ENCODE measurements at regions not wholly inside any gene's neighbourhood (a gene's known extent, or its start where the extent isn't known, plus 50 kb on each side); places are given as distances from the start of the nearest gene placed in this dataset.

- Histone ChIP-seq H3K36me3 (no peaks in the 10 kb centered on the region), H3K4me3 (no peak overlapping the region), H3K9me3 (replicated peaks) (0 out of 2 replicates have a peak, but pooled peaks cover 3% of the 10 kb centered on the region), H3K27ac (no peak overlapping the region), H3K4me1 (replicated peaks) (no peaks in the 10 kb centered on the region), H3K27me3 (replicated peaks) (no peaks in the 10 kb centered on the region)
- no peak for DNase-seq (ENCODE audit: low read depth in 1 of 2, low spot score in 2 of 2)
Observed at GRCh38 chr1:55624766-55625165, 409.6 kb upstream of the USP24 start.

GRCh38 chr1:55623311-55623710 is 408.1 kb upstream of the USP24 start:
- Histone ChIP-seq H3K27me3 (replicated peaks) (no peaks in the 10 kb centered on the region), H3K27ac (no peak overlapping the region), H3K4me3 (no peak overlapping the region), H3K36me3 (no peaks in the 10 kb centered on the region), H3K9me3 (replicated peaks) (0 out of 2 replicates have a peak, but pooled peaks cover 3% of the 10 kb centered on the region), H3K4me1 (replicated peaks) (no peaks in the 10 kb centered on the region)
- DNase-seq (ENCODE audit: low read depth in 1 of 2, low spot score in 2 of 2), result no peak

DNA sequence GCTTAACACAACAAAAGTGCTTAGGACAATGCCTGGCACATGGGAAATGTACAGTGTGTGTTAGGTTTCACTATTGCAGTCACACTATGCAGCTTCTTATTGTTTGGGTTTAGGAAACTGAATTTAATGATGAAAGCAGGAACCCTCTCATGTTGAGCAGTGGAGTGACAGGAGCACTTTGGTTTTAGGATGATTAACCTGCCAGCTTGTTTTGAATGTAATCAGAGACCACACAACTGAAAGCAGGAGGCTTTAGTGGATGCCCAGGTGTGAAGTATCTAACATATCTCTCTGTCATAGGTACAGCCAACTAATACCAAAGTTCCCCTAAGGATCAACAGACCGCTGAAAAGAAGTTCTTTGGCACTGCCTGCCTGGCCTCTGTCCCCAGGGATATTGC is 406.9 kb upstream of the USP24 start:
- Histone ChIP-seq H3K27ac (no peak overlapping the region), H3K27me3 (replicated peaks) (no peaks in the 10 kb centered on the region), H3K4me3 (no peak overlapping the region), H3K4me1 (replicated peaks) (no peaks in the 10 kb centered on the region), H3K36me3 (no peaks in the 10 kb centered on the region), H3K9me3 (replicated peaks) (peaks cover 3% of the 10 kb centered on the region; the same call in 1 of the 2 replicates)
- no peak for DNase-seq (ENCODE audit: low read depth in 1 of 2, low spot score in 2 of 2)

- peaks cover 5% of the 10 kb centered on the region for H3K4me1 ChIP-seq (replicated peaks)
- H3K27me3 ChIP-seq (replicated peaks), result no peaks in the 10 kb centered on the region
Observed at GRCh38 chr1:55618199-55618598, 403.0 kb upstream of the USP24 start.

DNA sequence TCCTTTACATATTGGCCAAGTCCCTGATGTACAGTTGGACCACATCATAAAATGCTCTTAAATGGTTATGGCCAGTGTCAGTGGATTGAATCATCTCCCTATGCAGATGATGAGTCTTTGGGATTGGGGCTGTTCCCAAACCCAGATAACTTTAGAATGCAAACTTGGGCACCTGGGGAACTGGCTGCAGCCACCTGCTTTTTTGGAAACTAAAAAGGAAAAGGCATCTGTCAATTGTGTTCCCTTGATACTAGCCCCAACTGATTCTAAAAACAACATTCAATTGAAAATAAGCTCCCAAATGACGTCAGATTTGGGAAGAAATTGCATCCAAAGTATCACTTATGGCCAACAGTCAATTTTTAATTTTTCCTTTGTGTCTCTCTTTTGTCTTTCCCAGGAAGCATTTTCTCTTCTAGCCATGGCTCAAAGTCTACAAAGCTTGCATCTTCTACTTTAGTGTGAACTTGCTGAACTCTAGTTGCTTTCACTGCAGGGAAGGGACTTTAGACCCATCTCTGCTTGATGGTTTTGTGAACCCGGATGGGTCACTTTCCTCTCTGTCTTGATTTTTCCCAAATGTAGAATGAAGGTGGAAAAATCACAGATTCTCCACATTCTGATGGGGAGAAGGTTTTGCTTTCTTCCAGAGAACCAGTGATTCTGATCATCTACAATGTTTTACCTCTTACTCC is 402.3 kb upstream of the USP24 start:
- H3K36me3 ChIP-seq, result no peaks in the 10 kb centered on the region
- H3K4me3 ChIP-seq, result no peak overlapping the region
- H3K4me1 ChIP-seq (replicated peaks), result peaks cover 12% of the 10 kb centered on the region
- no peaks in the 10 kb centered on the region; the same call in 1 of the 2 replicates for H3K9me3 ChIP-seq (replicated peaks)
- no peaks in the 10 kb centered on the region for H3K27me3 ChIP-seq (replicated peaks)
- H3K27ac ChIP-seq, result no peak overlapping the region
- no peak for DNase-seq (ENCODE audit: low read depth in 1 of 2, low spot score in 2 of 2)

More at GRCh38 chr1:55618199-55618598, 403.0 kb upstream of the USP24 start:
- Histone ChIP-seq H3K9me3 (replicated peaks) (peaks cover 1% of the 10 kb centered on the region; the same call in 1 of the 2 replicates), H3K27ac (no peak overlapping the region), H3K36me3 (no peaks in the 10 kb centered on the region), H3K4me3 (no peak overlapping the region)
- DNase-seq (ENCODE audit: low read depth in 1 of 2, low spot score in 2 of 2), result no peak

GRCh38 chr1:55612988-55613387 is 397.8 kb upstream of the USP24 start:
- H3K27me3 ChIP-seq (replicated peaks), result no peaks in the 10 kb centered on the region
- H3K27ac ChIP-seq, result peak overlapping the region; percentile 13; the same call in 1 of the 2 replicates
- peaks cover 1% of the 10 kb centered on the region; the same call in 1 of the 2 replicates for H3K9me3 ChIP-seq (replicated peaks)
- H3K36me3 ChIP-seq, result no peaks in the 10 kb centered on the region
- H3K4me1 ChIP-seq (replicated peaks), result peaks cover 18% of the 10 kb centered on the region
- no peak overlapping the region for H3K4me3 ChIP-seq
- DNase-seq (ENCODE audit: low read depth in 1 of 2, low spot score in 2 of 2), result peak in 1 of 2 experiments; percentile 42

DNA sequence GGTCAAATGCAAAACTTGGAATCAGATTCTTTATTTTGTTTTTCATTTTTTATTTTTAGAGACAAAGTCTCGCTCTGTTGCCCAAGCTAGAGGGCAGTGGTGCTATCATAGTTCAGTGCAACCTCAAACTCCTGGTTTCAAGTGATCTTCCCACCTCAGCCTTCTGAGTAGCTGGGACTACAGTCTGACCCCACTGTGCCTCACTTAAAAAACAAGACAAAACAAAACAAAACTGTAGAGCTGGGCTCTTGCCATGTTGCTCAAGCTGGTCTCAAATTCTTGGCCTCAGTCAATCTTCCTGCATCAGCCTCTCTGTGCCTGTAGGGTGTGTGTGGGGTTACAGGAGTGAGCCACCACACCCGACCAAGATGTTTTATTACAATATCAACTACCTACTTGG is 396.0 kb upstream of the USP24 start:
- peaks cover 3% of the 10 kb centered on the region; the same call in 1 of the 2 replicates for H3K9me3 ChIP-seq (replicated peaks)
- no peak overlapping the region for H3K27ac ChIP-seq
- DNase-seq (ENCODE audit: low read depth in 1 of 2, low spot score in 2 of 2), result no peak
- H3K27me3 ChIP-seq (replicated peaks), result no peaks in the 10 kb centered on the region
- H3K4me1 ChIP-seq (replicated peaks), result peaks cover 18% of the 10 kb centered on the region
- no peak overlapping the region for H3K4me3 ChIP-seq
- no peaks in the 10 kb centered on the region for H3K36me3 ChIP-seq

GRCh38 chr1:55610203-55610602 is 395.0 kb upstream of the USP24 start:
- H3K27me3 ChIP-seq (replicated peaks), result no peaks in the 10 kb centered on the region
- no peaks in the 10 kb centered on the region for H3K36me3 ChIP-seq
- peak in 1 of 2 experiments; percentile 16 for DNase-seq (ENCODE audit: low read depth in 1 of 2, low spot score in 2 of 2)
- no peak overlapping the region for H3K27ac ChIP-seq
- peaks cover 3% of the 10 kb centered on the region; the same call in 1 of the 2 replicates for H3K9me3 ChIP-seq (replicated peaks)
- H3K4me3 ChIP-seq, result no peak overlapping the region
- peaks cover 18% of the 10 kb centered on the region for H3K4me1 ChIP-seq (replicated peaks)

DNA sequence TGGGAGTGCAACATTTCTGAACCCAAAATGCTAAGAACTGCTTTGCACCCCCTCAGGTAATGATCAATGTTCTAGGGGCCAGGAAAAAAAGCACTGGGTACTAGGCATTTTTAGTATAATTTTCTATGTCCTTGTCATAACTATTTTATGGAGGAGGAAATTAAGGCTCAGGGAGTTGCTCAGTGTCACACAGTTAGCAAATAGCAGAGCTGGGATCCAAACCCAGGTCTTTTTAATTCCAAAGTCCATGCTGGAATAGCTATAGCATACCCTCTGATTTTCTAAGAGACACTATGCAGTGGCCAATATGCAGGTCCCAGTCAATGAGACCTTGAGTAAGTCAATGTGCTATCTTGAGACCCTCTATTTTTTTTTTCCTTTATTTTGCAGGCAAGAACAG is 394.5 kb upstream of the USP24 start:
- H3K27ac ChIP-seq, result no peak overlapping the region
- DNase-seq (ENCODE audit: low read depth in 1 of 2, low spot score in 2 of 2), result no peak
- H3K4me3 ChIP-seq, result no peak overlapping the region
- H3K36me3 ChIP-seq, result no peaks in the 10 kb centered on the region
- peaks cover 3% of the 10 kb centered on the region; the same call in 1 of the 2 replicates for H3K9me3 ChIP-seq (replicated peaks)
- peaks cover 18% of the 10 kb centered on the region for H3K4me1 ChIP-seq (replicated peaks)
- H3K27me3 ChIP-seq (replicated peaks), result no peaks in the 10 kb centered on the region

DNA sequence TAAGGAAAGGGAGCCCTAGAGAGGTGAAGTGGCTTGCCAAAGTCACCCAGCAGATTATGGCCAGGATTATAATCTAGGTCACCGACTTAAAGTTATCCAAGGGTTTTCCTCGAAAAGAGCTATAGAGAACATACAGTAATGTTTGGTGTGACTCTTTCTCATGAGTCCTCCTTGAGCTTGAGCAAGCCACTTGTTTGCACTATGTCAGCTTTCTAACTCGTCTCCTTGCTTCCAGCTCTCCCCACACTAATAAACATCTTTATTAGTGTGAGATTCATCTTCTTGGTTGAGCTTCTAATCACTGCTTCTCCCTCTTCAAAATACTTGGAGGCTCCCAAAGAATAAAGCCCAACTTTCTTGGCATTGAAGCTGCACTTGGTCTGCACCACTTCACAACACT is 390.0 kb upstream of the USP24 start:
- Histone ChIP-seq H3K4me3 (no peak overlapping the region), H3K4me1 (replicated peaks) (no peaks in the 10 kb centered on the region), H3K9me3 (replicated peaks) (peaks cover 3% of the 10 kb centered on the region; the same call in 1 of the 2 replicates), H3K27ac (no peak overlapping the region), H3K36me3 (no peaks in the 10 kb centered on the region), H3K27me3 (replicated peaks) (no peaks in the 10 kb centered on the region)
- no peak for DNase-seq (ENCODE audit: low read depth in 1 of 2, low spot score in 2 of 2)

DNA sequence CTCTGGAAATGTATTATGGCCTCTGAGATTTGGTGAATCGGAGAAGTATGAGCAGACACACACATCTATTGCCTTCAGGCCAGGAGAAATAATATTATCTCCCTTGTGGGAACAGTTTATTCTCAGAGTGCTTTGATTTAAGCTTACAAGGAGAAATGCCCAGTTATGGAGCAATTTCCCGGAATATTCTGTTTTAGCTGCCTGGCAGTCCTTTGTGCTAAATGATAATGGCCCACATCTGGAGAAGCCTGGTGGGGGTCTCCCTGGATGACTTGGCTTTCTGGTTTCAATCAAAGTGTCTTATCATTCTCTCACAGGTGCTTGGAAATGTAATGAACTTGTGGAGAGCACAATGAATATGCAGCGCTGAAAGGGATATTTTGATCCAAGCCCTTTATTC is 389.6 kb upstream of the USP24 start:
- Histone ChIP-seq H3K9me3 (replicated peaks) (peaks cover 3% of the 10 kb centered on the region; the same call in 1 of the 2 replicates), H3K27ac (no peak overlapping the region), H3K36me3 (no peaks in the 10 kb centered on the region), H3K27me3 (replicated peaks) (no peaks in the 10 kb centered on the region), H3K4me1 (replicated peaks) (no peaks in the 10 kb centered on the region), H3K4me3 (no peak overlapping the region)
- DNase-seq (ENCODE audit: low read depth in 1 of 2, low spot score in 2 of 2), result no peak

DNA sequence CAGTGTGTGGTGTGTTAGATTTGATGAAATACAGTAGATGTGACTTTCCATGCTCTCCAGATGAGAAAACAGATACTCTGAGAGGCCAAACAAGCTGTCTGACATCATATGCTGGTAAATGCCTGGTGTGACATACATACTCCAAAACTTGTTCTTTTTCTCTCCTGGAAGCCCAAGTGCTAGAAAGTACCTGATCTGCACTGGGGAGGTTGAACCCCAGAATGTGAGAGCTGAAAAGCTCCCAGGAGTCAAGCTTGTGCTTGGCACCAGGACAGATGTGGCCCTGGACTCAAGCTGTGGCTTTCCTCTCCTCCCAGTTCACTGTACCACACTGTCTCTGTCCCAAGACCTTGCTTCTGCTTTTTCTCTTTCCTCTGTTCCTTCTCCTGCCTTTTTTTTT is 389.0 kb upstream of the USP24 start:
- H3K9me3 ChIP-seq (replicated peaks), result peaks cover 3% of the 10 kb centered on the region; the same call in 1 of the 2 replicates
- H3K27me3 ChIP-seq (replicated peaks), result no peaks in the 10 kb centered on the region
- no peak for DNase-seq (ENCODE audit: low read depth in 1 of 2, low spot score in 2 of 2)
- no peaks in the 10 kb centered on the region for H3K4me1 ChIP-seq (replicated peaks)
- no peaks in the 10 kb centered on the region for H3K36me3 ChIP-seq
- no peak overlapping the region for H3K4me3 ChIP-seq
- no peak overlapping the region for H3K27ac ChIP-seq

- Histone ChIP-seq H3K27ac (no peak overlapping the region), H3K36me3 (no peaks in the 10 kb centered on the region)
Observed at GRCh38 chr1:55600242-55600641, 385.1 kb upstream of the USP24 start.

GRCh38 chr1:55597910-55598309 is 382.7 kb upstream of the USP24 start:
- Histone ChIP-seq H3K4me3 (no peak overlapping the region), H3K4me1 (replicated peaks) (no peaks in the 10 kb centered on the region), H3K36me3 (no peaks in the 10 kb centered on the region), H3K27me3 (replicated peaks) (no peaks in the 10 kb centered on the region), H3K9me3 (replicated peaks) (no peaks in the 10 kb centered on the region), H3K27ac (no peak overlapping the region)
- no peak for DNase-seq (ENCODE audit: low read depth in 1 of 2, low spot score in 2 of 2)

More at GRCh38 chr1:55600242-55600641, 385.1 kb upstream of the USP24 start:
- H3K4me3 ChIP-seq, result no peak overlapping the region
- DNase-seq (ENCODE audit: low read depth in 1 of 2, low spot score in 2 of 2), result no peak
- H3K4me1 ChIP-seq (replicated peaks), result no peaks in the 10 kb centered on the region
- no peaks in the 10 kb centered on the region for H3K27me3 ChIP-seq (replicated peaks)
- H3K9me3 ChIP-seq (replicated peaks), result no peaks in the 10 kb centered on the region

All from SJSA1 (cell line).